Spinal cord (tissue), 9 donors: ENCODE measurements at regions not wholly inside any gene's neighbourhood (a gene's known extent, or its start where the extent isn't known, plus 50 kb on each side); places are given as distances from the start of the nearest gene placed in this dataset.

Experiments
- DNase-seq, 6 donors: peaks; one replicate each; pipeline versions ENCODE4 v3.0.0 to v3.0.0-alpha.2; 2013 to 2015; ENCODE audit warnings: low spot score in 6 of 6, low read depth in 4 of 6
- H3K27ac ChIP-seq: one replicate; pipeline ENCODE4 v1.5.1; 2013; ENCODE audit warnings: low read depth, low read length, control low read depth
- H3K27me3 ChIP-seq: one replicate; pipeline ENCODE4 v1.6.1; 2013; ENCODE audit warnings: low read length; ENCODE audit not compliant: control insufficient read depth, insufficient read depth
- H3K36me3 ChIP-seq: one replicate; pipeline ENCODE4 v1.6.1; 2013; ENCODE audit warnings: low read length; ENCODE audit not compliant: control insufficient read depth, insufficient read depth
- H3K4me1 ChIP-seq: one replicate; pipeline ENCODE4 v1.6.1; 2013; ENCODE audit warnings: low read length; ENCODE audit not compliant: control insufficient read depth, insufficient read depth
- H3K4me3 ChIP-seq: one replicate; pipeline ENCODE4 v1.5.1; 2013; ENCODE audit warnings: low read depth, low read length, control low read depth
- H3K9me3 ChIP-seq: one replicate; pipeline ENCODE4 v1.6.1; 2013; ENCODE audit warnings: low read length; ENCODE audit not compliant: control insufficient read depth, insufficient read depth
- WGBS: methylation state at CpG from one replicate; pipeline ENCODE4 v1.1.5; 2013; ENCODE audit warnings: missing lambda C conversion rate; ENCODE audit not compliant: insufficient coverage; 5-methylcytosine and 5-hydroxymethylcytosine counted together
- donor health status: healthy.

GRCh38 chr16:52816993-52817392 lies 235.7 kb downstream of the CHD9NB start:
- Histone ChIP-seq H3K27me3 (no peaks in the 10 kb centered on the region), H3K4me3 (no peak overlapping the region), H3K27ac (no peak overlapping the region), H3K4me1 (no peaks in the 10 kb centered on the region), H3K36me3 (no peaks in the 10 kb centered on the region), H3K9me3 (no peaks in the 10 kb centered on the region)
- WGBS = 44% methylated on average over 4 of the region's 6 CpGs
- DNase-seq = no peak

GRCh38 chr16:52812678-52813556 lies 239.8 kb downstream of the CHD9NB start:
- H3K4me3 ChIP-seq = no peak overlapping the region
- DNase-seq = no peak
- H3K27ac ChIP-seq = no peak overlapping the region
- no peaks in the 10 kb centered on the region for H3K4me1 ChIP-seq
- no CpG with 5 or more reads among the region's 5 CpGs for WGBS
- H3K36me3 ChIP-seq = no peaks in the 10 kb centered on the region
- no peaks in the 10 kb centered on the region for H3K27me3 ChIP-seq
- no peaks in the 10 kb centered on the region for H3K9me3 ChIP-seq

- no peaks in the 10 kb centered on the region for H3K36me3 ChIP-seq
- H3K4me1 ChIP-seq = no peaks in the 10 kb centered on the region
- no peaks in the 10 kb centered on the region for H3K9me3 ChIP-seq
- WGBS = 100% methylated on average over 1 of the region's 3 CpGs
- DNase-seq = no peak
- no peak overlapping the region for H3K27ac ChIP-seq
- H3K4me3 ChIP-seq = no peak overlapping the region
- no peaks in the 10 kb centered on the region for H3K27me3 ChIP-seq
Observed at GRCh38 chr16:52805559-52806168, 247.0 kb downstream of the CHD9NB start.

DNA sequence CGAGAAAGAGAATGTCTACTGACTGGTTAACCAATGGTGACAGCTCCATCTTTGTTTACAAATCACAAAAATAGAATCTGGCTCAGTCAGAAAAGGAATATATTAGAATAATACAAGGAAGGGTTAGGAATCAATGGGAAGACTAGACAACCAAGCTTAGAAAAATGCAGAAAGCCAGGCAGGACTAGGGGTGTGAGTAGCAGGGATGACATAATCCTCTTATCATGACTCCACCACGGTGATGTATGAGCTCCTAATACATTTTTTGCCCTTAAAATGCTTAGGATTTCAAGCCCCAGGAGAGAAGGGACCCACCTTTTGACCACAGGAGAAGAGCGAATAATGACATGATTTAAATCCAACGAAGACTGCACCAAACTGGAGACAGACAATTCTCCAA lies 252.3 kb downstream of the CHD9NB start:
- H3K4me3 ChIP-seq = no peak overlapping the region
- WGBS = no CpG with 5 or more reads among the region's 4 CpGs
- no peak overlapping the region for H3K27ac ChIP-seq
- H3K9me3 ChIP-seq = no peaks in the 10 kb centered on the region
- no peaks in the 10 kb centered on the region for H3K4me1 ChIP-seq
- H3K36me3 ChIP-seq = no peaks in the 10 kb centered on the region
- DNase-seq = no peak
- H3K27me3 ChIP-seq = no peaks in the 10 kb centered on the region

DNA sequence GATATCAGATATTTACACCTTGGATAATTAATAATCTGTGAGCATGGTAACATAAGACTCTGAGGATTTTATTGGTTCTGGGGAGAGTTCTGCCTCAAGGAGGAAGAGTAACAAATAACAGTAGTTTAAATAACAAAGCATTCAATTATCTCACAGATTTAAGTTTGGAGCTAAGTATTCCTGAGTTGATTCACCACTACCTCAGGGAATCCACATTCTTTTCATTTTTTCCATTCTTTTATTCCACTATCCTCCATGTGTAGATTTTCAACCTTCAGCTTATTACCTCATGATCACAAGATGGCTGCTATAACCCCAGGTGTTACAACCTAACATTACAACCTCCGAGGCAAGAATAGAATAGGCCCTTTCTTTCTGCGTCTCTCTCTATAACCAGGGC lies 252.2 kb upstream of the TOX3 start:
- no peaks in the 10 kb centered on the region for H3K36me3 ChIP-seq
- DNase-seq = no peak
- WGBS = no CpG with 5 or more reads among the region's 2 CpGs

GRCh38 chr16:52787709-52788108 lies 240.8 kb upstream of the TOX3 start:
- peak in 2 of 6 donors; percentile 25 to 67 for DNase-seq
- Histone ChIP-seq H3K4me1 (no peaks in the 10 kb centered on the region), H3K4me3 (no peak overlapping the region), H3K27ac (no peak overlapping the region), H3K36me3 (no peaks in the 10 kb centered on the region), H3K27me3 (no peaks in the 10 kb centered on the region), H3K9me3 (no peaks in the 10 kb centered on the region)
- WGBS = 11% methylated on average over 1 of the region's 3 CpGs

More for the DNA sequence above, 252.2 kb upstream of the TOX3 start:
- Histone ChIP-seq H3K27me3 (no peaks in the 10 kb centered on the region), H3K4me3 (no peak overlapping the region), H3K27ac (no peak overlapping the region), H3K9me3 (no peaks in the 10 kb centered on the region), H3K4me1 (no peaks in the 10 kb centered on the region)

DNA sequence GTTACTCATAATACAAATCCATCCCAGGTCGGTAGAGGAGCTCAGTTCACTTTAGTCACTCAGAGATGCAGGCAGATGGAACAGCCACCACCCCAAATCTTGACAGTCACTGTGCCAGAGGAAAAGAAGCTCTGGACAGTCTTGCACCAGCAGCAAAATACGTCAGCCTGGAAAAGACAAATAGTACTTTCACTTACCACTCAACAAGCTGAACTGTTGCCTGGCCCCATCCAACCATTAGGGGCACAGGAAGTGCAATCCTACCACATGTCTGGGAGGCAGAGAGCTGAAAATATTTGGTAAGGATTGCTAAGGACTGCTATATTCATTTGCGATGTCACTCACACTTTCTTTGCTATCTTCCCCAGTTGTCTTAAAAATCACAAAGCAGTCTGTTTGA lies 239.1 kb upstream of the TOX3 start:
- Histone ChIP-seq H3K36me3 (no peaks in the 10 kb centered on the region), H3K4me1 (no peaks in the 10 kb centered on the region), H3K27me3 (no peaks in the 10 kb centered on the region), H3K27ac (no peak overlapping the region), H3K9me3 (no peaks in the 10 kb centered on the region), H3K4me3 (no peak overlapping the region)
- 69% methylated on average over 2 of the region's 3 CpGs for WGBS
- DNase-seq = no peak

- Histone ChIP-seq H3K4me1 (no peaks in the 10 kb centered on the region), H3K27me3 (no peaks in the 10 kb centered on the region), H3K9me3 (no peaks in the 10 kb centered on the region), H3K36me3 (no peaks in the 10 kb centered on the region), H3K4me3 (no peak overlapping the region), H3K27ac (no peak overlapping the region)
- WGBS = 94% methylated on average over 4 of the region's 4 CpGs
- no peak for DNase-seq
Observed at GRCh38 chr16:52785653-52786052, 238.7 kb upstream of the TOX3 start.

GRCh38 chr16:52783616-52784015 lies 236.7 kb upstream of the TOX3 start:
- no peaks in the 10 kb centered on the region for H3K27me3 ChIP-seq
- no peak overlapping the region for H3K27ac ChIP-seq
- H3K4me1 ChIP-seq = no peaks in the 10 kb centered on the region
- no peak overlapping the region for H3K4me3 ChIP-seq
- no peaks in the 10 kb centered on the region for H3K9me3 ChIP-seq
- DNase-seq = peak in 1 of 6 donors; percentile 16
- H3K36me3 ChIP-seq = no peaks in the 10 kb centered on the region
